ENCODE measurements at regions not wholly inside any gene's neighbourhood (a gene's known extent, or its start where the extent isn't known, plus 50 kb on each side); places are given as distances from the start of the nearest gene placed in this dataset.

- no peak for DNase-seq (ENCODE audit: extremely low read depth, low read depth)
These were observed 80.8 kb upstream of the RAP1B start for GRCh38 chr12:68529869-68530268.

GRCh38 chr12:68530299-68530698 is 80.4 kb upstream of the RAP1B start:
- DNase-seq (ENCODE audit: extremely low read depth, low read depth) = no peak
- no peak for TF ChIP-seq CTCF (IDR thresholded peaks at IDR 0.05; ENCODE audit: low read depth, low read length)

More at GRCh38 chr12:68529869-68530268, 80.8 kb upstream of the RAP1B start:
- no peak for TF ChIP-seq CTCF (IDR thresholded peaks at IDR 0.05; ENCODE audit: low read depth, low read length)

- no peak for TF ChIP-seq CTCF (IDR thresholded peaks at IDR 0.05; ENCODE audit: low read depth, low read length)
- no peak for DNase-seq (ENCODE audit: extremely low read depth, low read depth)
These were observed 79.7 kb upstream of the RAP1B start for GRCh38 chr12:68530965-68531364.

- DNase-seq (ENCODE audit: extremely low read depth, low read depth) = no peak
- no peak for TF ChIP-seq CTCF (IDR thresholded peaks at IDR 0.05; ENCODE audit: low read depth, low read length)
These were observed 78.4 kb upstream of the RAP1B start for GRCh38 chr12:68532204-68532886.

- TF ChIP-seq CTCF (IDR thresholded peaks at IDR 0.05; ENCODE audit: low read depth, low read length) = no peak
- no peak for DNase-seq (ENCODE audit: extremely low read depth, low read depth)
These were observed 77.8 kb upstream of the RAP1B start for GRCh38 chr12:68532887-68533248.

- DNase-seq (ENCODE audit: extremely low read depth, low read depth) = no peak
- no peak for TF ChIP-seq CTCF (IDR thresholded peaks at IDR 0.05; ENCODE audit: low read depth, low read length)
These were observed 76.6 kb upstream of the RAP1B start for GRCh38 chr12:68534108-68534507.

- no peak for DNase-seq (ENCODE audit: extremely low read depth, low read depth)
These were observed 73.7 kb upstream of the RAP1B start for GRCh38 chr12:68536885-68537485.

More at GRCh38 chr12:68536885-68537485, 73.7 kb upstream of the RAP1B start:
- no peak for TF ChIP-seq CTCF (IDR thresholded peaks at IDR 0.05; ENCODE audit: low read depth, low read length)
